ENCODE measurements at regions not wholly inside any gene's neighbourhood (a gene's known extent, or its start where the extent isn't known, plus 50 kb on each side); places are given as distances from the start of the nearest gene placed in this dataset.

- Histone ChIP-seq H3K27me3 (no peaks in the 10 kb centered on the region), H3K4me3 (no peak overlapping the region), H3K27ac (no peak overlapping the region), H3K9me3 (no peaks in the 10 kb centered on the region), H3K4me1 (peaks cover 18% of the 10 kb centered on the region), H3K36me3 (ENCODE audit: low read depth, missing control alignments) (no peaks in the 10 kb centered on the region)
- intact Hi-C loops (cut with DNase I; ENCODE audit: low total_unique reads): no loop called here
- TF ChIP-seq POLR2A (IDR thresholded peaks at IDR 0.05) (no peak), CTCF (IDR thresholded peaks at IDR 0.05) (no peak)
- DNase-seq: no peak
- WGBS, 2 donors: 84 to 88% methylated on average over 9 of the region's 9 CpGs
Observed at GRCh38 chr6:167579806-167580618, 246.7 kb upstream of the AFDN start.

GRCh38 chr6:167580619-167580911, 246.1 kb upstream of the AFDN start:
- H3K36me3 ChIP-seq (ENCODE audit: low read depth, missing control alignments): no peaks in the 10 kb centered on the region
- H3K27ac ChIP-seq: no peak overlapping the region
- H3K4me3 ChIP-seq: no peak overlapping the region
- H3K4me1 ChIP-seq: peaks cover 13% of the 10 kb centered on the region
- TF ChIP-seq POLR2A (IDR thresholded peaks at IDR 0.05): no peak
- no peak for TF ChIP-seq CTCF (IDR thresholded peaks at IDR 0.05)
- H3K27me3 ChIP-seq: no peaks in the 10 kb centered on the region
- 90 to 94% methylated on average over 4 of the region's 4 CpGs for WGBS, 2 donors
- no peaks in the 10 kb centered on the region for H3K9me3 ChIP-seq
- DNase-seq: no peak
- intact Hi-C loops (cut with DNase I; ENCODE audit: low total_unique reads): no loop called here

GRCh38 chr6:167581637-167582036, 245.1 kb upstream of the AFDN start:
- WGBS, 2 donors: 91 to 96% methylated on average over 5 to 6 of the region's 6 CpGs

GRCh38 chr6:167583412-167583811, 243.3 kb upstream of the AFDN start:
- no peak for DNase-seq
- intact Hi-C loops (cut with DNase I; ENCODE audit: low total_unique reads): no loop called here
- Histone ChIP-seq H3K36me3 (ENCODE audit: low read depth, missing control alignments) (no peaks in the 10 kb centered on the region), H3K4me1 (no peaks in the 10 kb centered on the region), H3K27ac (no peak overlapping the region), H3K27me3 (no peaks in the 10 kb centered on the region), H3K9me3 (no peaks in the 10 kb centered on the region), H3K4me3 (no peak overlapping the region)
- 91 to 93% methylated on average over 2 of the region's 2 CpGs for WGBS, 2 donors
- TF ChIP-seq CTCF (IDR thresholded peaks at IDR 0.05): no peak
- no peak for TF ChIP-seq POLR2A (IDR thresholded peaks at IDR 0.05)

More at GRCh38 chr6:167581637-167582036, 245.1 kb upstream of the AFDN start:
- no peak overlapping the region for H3K4me3 ChIP-seq
- H3K9me3 ChIP-seq: no peaks in the 10 kb centered on the region
- peak; percentile 6 for DNase-seq
- TF ChIP-seq POLR2A (IDR thresholded peaks at IDR 0.05) (no peak), CTCF (IDR thresholded peaks at IDR 0.05) (no peak)
- H3K27ac ChIP-seq: no peak overlapping the region
- intact Hi-C loops (cut with DNase I; ENCODE audit: low total_unique reads): no loop called here
- peaks cover 8% of the 10 kb centered on the region for H3K4me1 ChIP-seq
- no peaks in the 10 kb centered on the region for H3K27me3 ChIP-seq
- no peaks in the 10 kb centered on the region for H3K36me3 ChIP-seq (ENCODE audit: low read depth, missing control alignments)
